ENCODE measurements at regions not wholly inside any gene's neighbourhood (a gene's known extent, or its start where the extent isn't known, plus 50 kb on each side); places are given as distances from the start of the nearest gene placed in this dataset.

GRCh38 chr2:9140645-9141044 lies 66.0 kb upstream of the ASAP2 start:
- intact Hi-C loops (cut with DNase I), result loop anchor here (5.0 to 10.0 kb wide), 3 partner anchors 67 to 232 kb away; partner anchors contain the start of gene ASAP2
- DNase-seq, result no peak

GRCh38 chr2:9139491-9140443 lies 66.8 kb upstream of the ASAP2 start:
- intact Hi-C loops (cut with DNase I), result loop anchor here (5.0 to 10.0 kb wide), 5 partner anchors 68 to 267 kb away; partner anchors contain the start of genes ASAP2 and MBOAT2
- DNase-seq, result peak; percentile 60 to 93 (median 88)

GRCh38 chr2:9137379-9138150 lies 69.0 kb upstream of the ASAP2 start:
- intact Hi-C loops (cut with DNase I), result loop anchor here (5.0 to 10.0 kb wide), 2 partner anchors 133 to 265 kb away; partner anchors contain the start of gene MBOAT2
- no peak for DNase-seq

GRCh38 chr2:9135822-9136558 lies 70.6 kb upstream of the ASAP2 start:
- intact Hi-C loops (cut with DNase I), result loop anchor here (5.0 to 10.0 kb wide), 2 partner anchors 131 to 264 kb away; partner anchors contain the start of gene MBOAT2
- no peak for DNase-seq

- intact Hi-C loops (cut with DNase I), result no loop called here
- no peak for DNase-seq
Measured at GRCh38 chr2:9127316-9127715, 79.3 kb upstream of the ASAP2 start.

- intact Hi-C loops (cut with DNase I), result no loop called here
- no peak for DNase-seq
Measured at GRCh38 chr2:9126540-9126939, 80.1 kb upstream of the ASAP2 start.

GRCh38 chr2:9124231-9124741 lies 82.3 kb upstream of the ASAP2 start:
- intact Hi-C loops (cut with DNase I), result no loop called here
- DNase-seq, result no peak

GRCh38 chr2:9123069-9123468 lies 83.5 kb upstream of the ASAP2 start:
- DNase-seq, result no peak
- intact Hi-C loops (cut with DNase I), result no loop called here

- DNase-seq, result no peak
- intact Hi-C loops (cut with DNase I), result no loop called here
Measured at GRCh38 chr2:9122367-9122766, 84.2 kb upstream of the ASAP2 start.

GRCh38 chr2:9118383-9118960 lies 88.1 kb upstream of the ASAP2 start:
- intact Hi-C loops (cut with DNase I), result no loop called here

GRCh38 chr2:9115229-9115628 lies 91.4 kb upstream of the ASAP2 start:
- intact Hi-C loops (cut with DNase I), result no loop called here

More at GRCh38 chr2:9118383-9118960, 88.1 kb upstream of the ASAP2 start:
- DNase-seq, result no peak

GRCh38 chr2:9114458-9114857 lies 92.2 kb upstream of the ASAP2 start:
- DNase-seq, result no peak
- intact Hi-C loops (cut with DNase I), result no loop called here

More at GRCh38 chr2:9115229-9115628, 91.4 kb upstream of the ASAP2 start:
- no peak for DNase-seq

GRCh38 chr2:9113916-9114315 lies 92.7 kb upstream of the ASAP2 start:
- intact Hi-C loops (cut with DNase I), result no loop called here
- DNase-seq, result no peak

GRCh38 chr2:9113262-9113661 lies 93.3 kb upstream of the ASAP2 start:
- peak in 1 of 42 donors; percentile 13 for DNase-seq
- intact Hi-C loops (cut with DNase I), result no loop called here

GRCh38 chr2:9112079-9112721 lies 94.4 kb upstream of the ASAP2 start:
- peak; percentile 30 to 94 (median 68) for DNase-seq
- intact Hi-C loops (cut with DNase I), result no loop called here

- intact Hi-C loops (cut with DNase I), result no loop called here
- DNase-seq, result no peak
Measured at GRCh38 chr2:9110893-9111569, 95.6 kb upstream of the ASAP2 start.

GRCh38 chr2:9110346-9110884 lies 96.2 kb upstream of the ASAP2 start:
- DNase-seq, result no peak
- intact Hi-C loops (cut with DNase I), result no loop called here
